NCI-H82 (cell line): ENCODE measurements at regions not wholly inside any gene's neighbourhood (a gene's known extent, or its start where the extent isn't known, plus 50 kb on each side); places are given as distances from the start of the nearest gene placed in this dataset.
"Not testable (repeated sequence)": the region's sequence is repeated elsewhere in the genome, so short reads cannot be mapped to it uniquely, and the experiment has no call there.

Experiments
- DNase-seq: peaks from one replicate; lab custom pipeline; 2025; lab: John Stamatoyannopoulos, UW

GRCh38 chr6:68013780-68014515, 621.1 kb upstream of the ADGRB3 start:
- no peak for DNase-seq

GRCh38 chr6:68012822-68013221, 622.3 kb upstream of the ADGRB3 start:
- DNase-seq = no peak

- DNase-seq = no peak
Measured at GRCh38 chr6:68010936-68011335, 624.1 kb upstream of the ADGRB3 start.

GRCh38 chr6:68008445-68008844, 626.6 kb upstream of the ADGRB3 start:
- no peak for DNase-seq

GRCh38 chr6:68007717-68008116, 627.4 kb upstream of the ADGRB3 start:
- no peak for DNase-seq

- no peak for DNase-seq
Measured at GRCh38 chr6:67986694-67987232, 648.3 kb upstream of the ADGRB3 start.

- DNase-seq = no peak
Measured at GRCh38 chr6:67976486-67976885, 658.6 kb upstream of the ADGRB3 start.

- DNase-seq = no peak
Measured at GRCh38 chr6:67974931-67975330, 660.2 kb upstream of the ADGRB3 start.

GRCh38 chr6:67971812-67972211, 663.3 kb upstream of the ADGRB3 start:
- DNase-seq = no peak

GRCh38 chr6:67966830-67967229, 668.3 kb upstream of the ADGRB3 start:
- no peak for DNase-seq

GRCh38 chr6:67956352-67956751, 678.7 kb upstream of the ADGRB3 start:
- no peak for DNase-seq

GRCh38 chr6:67952948-67953347, 682.1 kb upstream of the ADGRB3 start:
- DNase-seq = no peak

GRCh38 chr6:67952121-67952520, 683.0 kb upstream of the ADGRB3 start:
- no peak for DNase-seq

GRCh38 chr6:67947762-67948161, 687.3 kb upstream of the ADGRB3 start:
- DNase-seq = not testable (repeated sequence)

- no peak for DNase-seq
Measured at GRCh38 chr6:67935976-67936477, 699.1 kb upstream of the ADGRB3 start.

- peak; percentile 6 for DNase-seq
Measured at GRCh38 chr6:67933278-67933677, 701.8 kb upstream of the ADGRB3 start.

GRCh38 chr6:67922588-67922987, 712.5 kb upstream of the ADGRB3 start:
- not testable (repeated sequence) for DNase-seq

GRCh38 chr6:67920040-67920439, 715.0 kb upstream of the ADGRB3 start:
- DNase-seq = not testable (repeated sequence)

- DNase-seq = no peak
Measured at GRCh38 chr6:67916399-67916798, 718.7 kb upstream of the ADGRB3 start.

- no peak for DNase-seq
Measured at GRCh38 chr6:67914419-67914818, 720.7 kb upstream of the ADGRB3 start.

GRCh38 chr6:67909354-67909753, 725.7 kb upstream of the ADGRB3 start:
- DNase-seq = no peak

- no peak for DNase-seq
Measured at GRCh38 chr6:67908379-67908778, 726.7 kb upstream of the ADGRB3 start.

GRCh38 chr6:67904735-67905134, 730.3 kb upstream of the ADGRB3 start:
- DNase-seq = not testable (repeated sequence)

GRCh38 chr6:67898875-67899274, 736.2 kb upstream of the ADGRB3 start:
- peak; percentile 88 for DNase-seq
